HG03045 (cell line): ENCODE measurements at regions not wholly inside any gene's neighbourhood (a gene's known extent, or its start where the extent isn't known, plus 50 kb on each side); places are given as distances from the start of the nearest gene placed in this dataset.
A peak's percentile ranks its signal among the peaks of the same experiment; 100 is the strongest.
"Not testable (repeated sequence)": the region's sequence is repeated elsewhere in the genome, so short reads cannot be mapped to it uniquely, and the experiment has no call there.

Experiments used
- ATAC-seq: cut with Tn5 transposase; IDR thresholded peaks from one replicate; pipeline ENCODE4 v1.9.1; 2021; ENCODE audit warnings: mild to moderate bottlenecking, moderate library complexity; ENCODE audit not compliant: unreplicated experiment

GRCh38 chr12:25341877-25342276 lies 91.1 kb upstream of the KRAS start:
- not testable (repeated sequence) for ATAC-seq

GRCh38 chr12:25337916-25338315 lies 87.2 kb upstream of the KRAS start:
- ATAC-seq = no peak

- ATAC-seq = peak; percentile 84
These were observed 81.4 kb upstream of the KRAS start for GRCh38 chr12:25332143-25332542.

GRCh38 chr12:25328072-25328712 lies 77.5 kb upstream of the KRAS start:
- ATAC-seq = no peak

GRCh38 chr12:25327321-25327720 lies 76.6 kb upstream of the KRAS start:
- no peak for ATAC-seq

- no peak for ATAC-seq
These were observed 75.6 kb upstream of the KRAS start for GRCh38 chr12:25326326-25326725.

GRCh38 chr12:25324861-25325260 lies 74.1 kb upstream of the KRAS start:
- ATAC-seq = no peak

GRCh38 chr12:25323581-25323982 lies 72.9 kb upstream of the KRAS start:
- no peak for ATAC-seq

- no peak for ATAC-seq
These were observed 72.3 kb upstream of the KRAS start for GRCh38 chr12:25322918-25323531.

GRCh38 chr12:25322351-25322750 lies 71.6 kb upstream of the KRAS start:
- ATAC-seq = no peak

- ATAC-seq = no peak
These were observed 71.0 kb upstream of the KRAS start for GRCh38 chr12:25321772-25322171.

- ATAC-seq = peak; percentile 74
These were observed 69.6 kb upstream of the KRAS start for GRCh38 chr12:25320123-25321006.

GRCh38 chr12:25319233-25319984 lies 68.7 kb upstream of the KRAS start:
- ATAC-seq = peak; percentile 6

- no peak for ATAC-seq
These were observed 66.8 kb upstream of the KRAS start for GRCh38 chr12:25317553-25317952.

GRCh38 chr12:25315388-25315787 lies 64.7 kb upstream of the KRAS start:
- ATAC-seq = no peak

- not testable (repeated sequence) for ATAC-seq
These were observed 62.7 kb upstream of the KRAS start for GRCh38 chr12:25313266-25313990.

GRCh38 chr12:25311506-25311905 lies 60.8 kb upstream of the KRAS start:
- ATAC-seq = no peak

- not testable (repeated sequence) for ATAC-seq
These were observed 59.3 kb upstream of the KRAS start for GRCh38 chr12:25310071-25310470.

- ATAC-seq = no peak
These were observed 58.0 kb upstream of the KRAS start for GRCh38 chr12:25308756-25309155.

- no peak for ATAC-seq
These were observed 57.1 kb upstream of the KRAS start for GRCh38 chr12:25307818-25308217.
